ENCODE measurements at regions not wholly inside any gene's neighbourhood (a gene's known extent, or its start where the extent isn't known, plus 50 kb on each side); places are given as distances from the start of the nearest gene placed in this dataset.

DNA sequence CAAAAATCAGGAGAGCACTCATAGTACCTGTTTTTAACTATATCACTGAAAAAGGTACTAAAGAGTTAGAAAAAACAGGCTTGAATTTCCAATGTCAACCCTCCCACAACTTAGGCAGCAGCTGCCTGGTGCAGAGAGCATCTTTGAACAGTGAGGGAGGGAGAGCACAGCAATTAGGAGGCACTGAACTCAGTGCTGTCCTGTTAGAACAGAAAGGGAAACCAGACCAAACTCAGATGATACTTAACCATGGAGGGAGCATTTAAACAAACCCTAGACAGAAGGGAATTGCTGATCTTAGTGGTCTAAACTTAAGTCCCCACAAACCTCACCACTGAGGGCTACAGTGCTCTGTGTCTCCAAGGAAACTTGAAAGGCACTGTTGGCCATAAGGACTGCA, 179.2 kb upstream of the AGTR1 start:
- no TSS peak for BruUV-seq (replicated peaks)
- dilution Hi-C loops (cut with HindIII; ENCODE audit: low sequenced_read_pairs, unreplicated experiment): no loop called here

More for the DNA sequence above, 179.2 kb upstream of the AGTR1 start:
- Histone ChIP-seq H3K9me1 (ENCODE audit: insufficient read depth, low read length) (no peaks in the 10 kb centered on the region), H2BK5ac (ENCODE audit: low read depth, low read length, poor library complexity, severe bottlenecking) (no peak overlapping the region), H3K79me1 (ENCODE audit: low read depth in 1 of 2, low read length in 2 of 2) (no peaks in the 10 kb centered on the region), H3K27ac (ENCODE audit: insufficient read depth, low read length) (no peak overlapping the region), H3K14ac (replicated peaks; ENCODE audit: low read depth, low read length) (no peak overlapping the region), H3K4me3 (ENCODE audit: insufficient read depth, low read depth, low read length) (no peak overlapping the region), H3K4ac (ENCODE audit: low read depth, low read length) (no peak overlapping the region), H2AK9ac (replicated peaks; ENCODE audit: low read depth, low read length, poor library complexity) (no peak overlapping the region), H3K27me3 (ENCODE audit: control insufficient read depth, insufficient read depth, low read length) (no peaks in the 10 kb centered on the region), H2BK15ac (ENCODE audit: low read depth, low read length) (no peak overlapping the region), H3K9ac (ENCODE audit: low read depth, low read length) (no peak overlapping the region), H3K23ac (ENCODE audit: low read depth, low read length) (no peak overlapping the region), H2BK120ac (ENCODE audit: low read depth, low read length) (no peak overlapping the region), H4K8ac (ENCODE audit: low read depth in 2 of 2, low read length in 2 of 2) (no peak overlapping the region), H2BK20ac (ENCODE audit: low read depth, low read length) (no peak overlapping the region), H3K4me2 (ENCODE audit: low read depth, low read length) (no peak overlapping the region), H3K18ac (ENCODE audit: low read depth, low read length) (no peak overlapping the region), H3K4me1 (ENCODE audit: control insufficient read depth, insufficient read depth, low read length) (no peaks in the 10 kb centered on the region), H2AK5ac (ENCODE audit: low read depth, low read length) (no peak overlapping the region), H4K91ac (ENCODE audit: insufficient read depth, low read depth, low read length) (no peak overlapping the region), H4K5ac (ENCODE audit: low read depth, low read length) (no peak overlapping the region), H3K9me3 (ENCODE audit: control insufficient read depth, insufficient read depth, low read length) (no peaks in the 10 kb centered on the region), H2AFZ (replicated peaks; ENCODE audit: low read length, poor library complexity) (no peak overlapping the region), H3K56ac (ENCODE audit: extremely low read depth, insufficient read depth, low read length) (no peak overlapping the region), H3K36me3 (ENCODE audit: control insufficient read depth, insufficient read depth, low read length) (no peaks in the 10 kb centered on the region), H4K20me1 (ENCODE audit: insufficient read depth, low read length) (no peaks in the 10 kb centered on the region)
- no peak for ATAC-seq (ENCODE audit: low read depth)
- CTCF ChIA-PET: no interaction called here
- in situ Hi-C loops (cut with MboI; ENCODE audit: low sequenced_read_pairs) (no loop called here), intact Hi-C loops (cut with micrococcal nuclease) (no loop called here)
- POLR2A ChIA-PET (ENCODE audit: unreplicated experiment): no interaction called here
- no peak for TF ChIP-seq POLR2A (IDR thresholded peaks at IDR 0.05; ENCODE audit: low read depth, low read length)
- TF ChIP-seq RCOR1 (IDR thresholded peaks at IDR 0.05; ENCODE audit: insufficient replicate concordance, low read length): no peak
- TF ChIP-seq RFX5 (IDR thresholded peaks at IDR 0.05; ENCODE audit: low read depth, low read length): no peak
- no peak for TF ChIP-seq SMC3 (IDR thresholded peaks at IDR 0.05; ENCODE audit: low read depth, low read length)
- no peak for TF ChIP-seq ELK1 (IDR thresholded peaks at IDR 0.05; ENCODE audit: borderline replicate concordance, low read depth, low read length)
- no peak for TF ChIP-seq RAD21 (IDR thresholded peaks at IDR 0.05; ENCODE audit: low read length)
- no peak for TF ChIP-seq BHLHE40 (IDR thresholded peaks at IDR 0.05; ENCODE audit: low read depth, low read length)
- no peak for TF ChIP-seq FOS (IDR thresholded peaks at IDR 0.05; ENCODE audit: low read depth, low read length)
- no peak for TF ChIP-seq MXI1 (IDR thresholded peaks at IDR 0.05; ENCODE audit: borderline replicate concordance, low read depth, low read length)
- no peak for TF ChIP-seq MAZ (IDR thresholded peaks at IDR 0.05; ENCODE audit: borderline replicate concordance, low read depth, low read length)
- TF ChIP-seq CEBPB (IDR thresholded peaks at IDR 0.05; ENCODE audit: low read depth, low read length): no peak
- no peak for TF ChIP-seq CHD1 (IDR thresholded peaks at IDR 0.05; ENCODE audit: low read depth, low read length)
- TF ChIP-seq MAFK (IDR thresholded peaks at IDR 0.05; ENCODE audit: low read depth, low read length): no peak
- TF ChIP-seq CTCF (conservative IDR thresholded peaks at IDR 0.05; ENCODE audit: low read depth, low read length): no peak
- no peak for TF ChIP-seq USF2 (IDR thresholded peaks at IDR 0.05; ENCODE audit: low read depth, low read length)
- TF ChIP-seq NFE2L2 (IDR thresholded peaks at IDR 0.05; ENCODE audit: low read depth, low read length): no peak
- DNase-seq: no peak

Measured in IMR-90 (cell line).